ENCODE measurements at regions not wholly inside any gene's neighbourhood (a gene's known extent, or its start where the extent isn't known, plus 50 kb on each side); places are given as distances from the start of the nearest gene placed in this dataset.

GRCh38 chr15:45827766-45828165, 192.9 kb downstream of the SQOR start:
- Histone ChIP-seq H4K8ac (ENCODE audit: low read depth, low read length) (no peak overlapping the region), H3K4me3 (ENCODE audit: low read depth, low read length) (no peak overlapping the region), H4K91ac (ENCODE audit: low read depth, low read length) (no peak overlapping the region), H3K27me3 (ENCODE audit: insufficient read depth, low read length) (no peaks in the 10 kb centered on the region), H3K4me1 (ENCODE audit: control insufficient read depth in 1 of 2, insufficient read depth in 2 of 2, low read length in 2 of 2) (no peaks in the 10 kb centered on the region), H3K9me3 (ENCODE audit: insufficient read depth, low read depth, low read length) (no peaks in the 10 kb centered on the region), H3K4ac (ENCODE audit: low read depth, low read length) (no peak overlapping the region), H4K12ac (ENCODE audit: low read depth, low read length) (no peak overlapping the region), H3K23ac (ENCODE audit: low read length) (no peak overlapping the region), H3K9ac (ENCODE audit: low read length) (no peak overlapping the region), H2BK12ac (ENCODE audit: low read length) (no peak overlapping the region), H3K79me2 (ENCODE audit: control insufficient read depth, insufficient read depth, low read length, poor library complexity) (no peaks in the 10 kb centered on the region), H3K4me2 (ENCODE audit: low read length) (no peak overlapping the region), H2BK120ac (ENCODE audit: insufficient read depth, low read length, poor library complexity) (no peak overlapping the region), H3K14ac (ENCODE audit: low read length) (no peak overlapping the region), H2BK5ac (ENCODE audit: low read depth, low read length, poor library complexity) (no peak overlapping the region), H2AFZ (ENCODE audit: insufficient read depth, low read length, poor library complexity) (no peak overlapping the region), H3K79me1 (ENCODE audit: low read length) (no peaks in the 10 kb centered on the region), H3K18ac (ENCODE audit: low read length) (no peak overlapping the region), H3K36me3 (ENCODE audit: control insufficient read depth in 1 of 2, insufficient read depth in 2 of 2, low read length in 2 of 2) (no peaks in the 10 kb centered on the region), H2AK5ac (ENCODE audit: low read length) (no peak overlapping the region), H3K27ac (ENCODE audit: low read depth, low read length) (no peak overlapping the region)
- no peak for DNase-seq
- no CpG with 5 or more reads among the region's 4 CpGs for WGBS (ENCODE audit: extremely low coverage, insufficient coverage, insufficient read length)

GRCh38 chr15:45829336-45830153, 194.7 kb downstream of the SQOR start:
- Histone ChIP-seq H4K8ac (ENCODE audit: low read depth, low read length) (no peak overlapping the region), H2BK5ac (ENCODE audit: low read depth, low read length, poor library complexity) (no peak overlapping the region), H2BK120ac (ENCODE audit: insufficient read depth, low read length, poor library complexity) (no peak overlapping the region), H3K9ac (ENCODE audit: low read length) (no peak overlapping the region), H2AFZ (ENCODE audit: insufficient read depth, low read length, poor library complexity) (no peak overlapping the region), H3K14ac (ENCODE audit: low read length) (no peak overlapping the region), H2BK12ac (ENCODE audit: low read length) (no peak overlapping the region), H3K4me2 (ENCODE audit: low read length) (no peak overlapping the region), H3K9me3 (ENCODE audit: insufficient read depth, low read depth, low read length) (no peaks in the 10 kb centered on the region), H3K79me1 (ENCODE audit: low read length) (no peaks in the 10 kb centered on the region), H3K18ac (ENCODE audit: low read length) (no peak overlapping the region), H4K91ac (ENCODE audit: low read depth, low read length) (no peak overlapping the region), H3K4ac (ENCODE audit: low read depth, low read length) (no peak overlapping the region), H3K36me3 (ENCODE audit: control insufficient read depth in 1 of 2, insufficient read depth in 2 of 2, low read length in 2 of 2) (no peaks in the 10 kb centered on the region), H3K23ac (ENCODE audit: low read length) (no peak overlapping the region), H4K12ac (ENCODE audit: low read depth, low read length) (no peak overlapping the region), H3K27me3 (ENCODE audit: insufficient read depth, low read length) (no peaks in the 10 kb centered on the region), H3K4me3 (ENCODE audit: low read depth, low read length) (no peak overlapping the region), H3K79me2 (ENCODE audit: control insufficient read depth, insufficient read depth, low read length, poor library complexity) (no peaks in the 10 kb centered on the region), H2AK5ac (ENCODE audit: low read length) (no peak overlapping the region), H3K4me1 (ENCODE audit: control insufficient read depth in 1 of 2, insufficient read depth in 2 of 2, low read length in 2 of 2) (no peaks in the 10 kb centered on the region), H3K27ac (ENCODE audit: low read depth, low read length) (no peak overlapping the region)
- DNase-seq = no peak
- no CpG with 5 or more reads among the region's 15 CpGs for WGBS (ENCODE audit: extremely low coverage, insufficient coverage, insufficient read length)

- H3K23ac ChIP-seq (ENCODE audit: low read length) = no peak overlapping the region
- H2AFZ ChIP-seq (ENCODE audit: insufficient read depth, low read length, poor library complexity) = no peak overlapping the region
- H3K27ac ChIP-seq (ENCODE audit: low read depth, low read length) = no peak overlapping the region
- no peak overlapping the region for H4K91ac ChIP-seq (ENCODE audit: low read depth, low read length)
- H4K8ac ChIP-seq (ENCODE audit: low read depth, low read length) = no peak overlapping the region
- no peaks in the 10 kb centered on the region for H3K4me1 ChIP-seq (ENCODE audit: control insufficient read depth in 1 of 2, insufficient read depth in 2 of 2, low read length in 2 of 2)
- H3K36me3 ChIP-seq (ENCODE audit: control insufficient read depth in 1 of 2, insufficient read depth in 2 of 2, low read length in 2 of 2) = no peaks in the 10 kb centered on the region
- H2BK12ac ChIP-seq (ENCODE audit: low read length) = no peak overlapping the region
- H3K9me3 ChIP-seq (ENCODE audit: insufficient read depth, low read depth, low read length) = no peaks in the 10 kb centered on the region
- no peak overlapping the region for H2BK5ac ChIP-seq (ENCODE audit: low read depth, low read length, poor library complexity)
- H3K79me1 ChIP-seq (ENCODE audit: low read length) = no peaks in the 10 kb centered on the region
- H3K4me2 ChIP-seq (ENCODE audit: low read length) = no peak overlapping the region
- no peak overlapping the region for H3K4me3 ChIP-seq (ENCODE audit: low read depth, low read length)
- H3K14ac ChIP-seq (ENCODE audit: low read length) = no peak overlapping the region
- no peaks in the 10 kb centered on the region for H3K27me3 ChIP-seq (ENCODE audit: insufficient read depth, low read length)
- H3K9ac ChIP-seq (ENCODE audit: low read length) = no peak overlapping the region
- H2BK120ac ChIP-seq (ENCODE audit: insufficient read depth, low read length, poor library complexity) = no peak overlapping the region
- no peak for DNase-seq
- no peak overlapping the region for H4K12ac ChIP-seq (ENCODE audit: low read depth, low read length)
- no peak overlapping the region for H3K18ac ChIP-seq (ENCODE audit: low read length)
- H3K79me2 ChIP-seq (ENCODE audit: control insufficient read depth, insufficient read depth, low read length, poor library complexity) = no peaks in the 10 kb centered on the region
- no peak overlapping the region for H3K4ac ChIP-seq (ENCODE audit: low read depth, low read length)
- no CpG with 5 or more reads among the region's 6 CpGs for WGBS (ENCODE audit: extremely low coverage, insufficient coverage, insufficient read length)
- H2AK5ac ChIP-seq (ENCODE audit: low read length) = no peak overlapping the region
Observed at GRCh38 chr15:45831787-45832186, 197.0 kb downstream of the SQOR start.

GRCh38 chr15:45834622-45835021, 199.8 kb downstream of the SQOR start:
- H4K8ac ChIP-seq (ENCODE audit: low read depth, low read length) = no peak overlapping the region
- no peaks in the 10 kb centered on the region for H3K79me1 ChIP-seq (ENCODE audit: low read length)
- no peak overlapping the region for H3K18ac ChIP-seq (ENCODE audit: low read length)
- no peak overlapping the region for H2BK12ac ChIP-seq (ENCODE audit: low read length)
- H2AFZ ChIP-seq (ENCODE audit: insufficient read depth, low read length, poor library complexity) = no peak overlapping the region
- no peak overlapping the region for H2BK120ac ChIP-seq (ENCODE audit: insufficient read depth, low read length, poor library complexity)
- H3K23ac ChIP-seq (ENCODE audit: low read length) = no peak overlapping the region
- no peaks in the 10 kb centered on the region for H3K79me2 ChIP-seq (ENCODE audit: control insufficient read depth, insufficient read depth, low read length, poor library complexity)
- no peak overlapping the region for H3K27ac ChIP-seq (ENCODE audit: low read depth, low read length)
- no CpG with 5 or more reads among the region's 3 CpGs for WGBS (ENCODE audit: extremely low coverage, insufficient coverage, insufficient read length)
- no peak overlapping the region for H3K9ac ChIP-seq (ENCODE audit: low read length)
- no peak for DNase-seq
- H3K4me1 ChIP-seq (ENCODE audit: control insufficient read depth in 1 of 2, insufficient read depth in 2 of 2, low read length in 2 of 2) = no peaks in the 10 kb centered on the region
- H4K91ac ChIP-seq (ENCODE audit: low read depth, low read length) = no peak overlapping the region
- no peak overlapping the region for H3K4me3 ChIP-seq (ENCODE audit: low read depth, low read length)
- no peak overlapping the region for H3K4ac ChIP-seq (ENCODE audit: low read depth, low read length)
- H2AK5ac ChIP-seq (ENCODE audit: low read length) = no peak overlapping the region
- H3K14ac ChIP-seq (ENCODE audit: low read length) = no peak overlapping the region
- H2BK5ac ChIP-seq (ENCODE audit: low read depth, low read length, poor library complexity) = no peak overlapping the region
- H4K12ac ChIP-seq (ENCODE audit: low read depth, low read length) = no peak overlapping the region
- no peaks in the 10 kb centered on the region for H3K36me3 ChIP-seq (ENCODE audit: control insufficient read depth in 1 of 2, insufficient read depth in 2 of 2, low read length in 2 of 2)
- H3K4me2 ChIP-seq (ENCODE audit: low read length) = no peak overlapping the region
- no peaks in the 10 kb centered on the region for H3K27me3 ChIP-seq (ENCODE audit: insufficient read depth, low read length)
- no peaks in the 10 kb centered on the region for H3K9me3 ChIP-seq (ENCODE audit: insufficient read depth, low read depth, low read length)
